ENCODE measurements at regions not wholly inside any gene's neighbourhood (a gene's known extent, or its start where the extent isn't known, plus 50 kb on each side); places are given as distances from the start of the nearest gene placed in this dataset.
A peak's percentile ranks its signal among the peaks of the same experiment; 100 is the strongest.

- Mint-ChIP-seq H3K4me3 (no peak overlapping the region), H3K9me3 (peaks cover 3% of the 10 kb centered on the region), H3K36me3 (ENCODE audit: low read depth) (no peaks in the 10 kb centered on the region), H3K27me3 (ENCODE audit: insufficient read depth) (peaks cover 2% of the 10 kb centered on the region), H3K4me1 (no peaks in the 10 kb centered on the region), H3K27ac (no peak overlapping the region)
- no peaks in the 10 kb centered on the region for H3K36me3 ChIP-seq (ENCODE audit: control insufficient read depth, insufficient read depth, low read length)
- H3K27me3 ChIP-seq (ENCODE audit: control insufficient read depth, insufficient read depth, low read length, poor library complexity, severe bottlenecking): no peaks in the 10 kb centered on the region
- no peaks in the 10 kb centered on the region for H3K4me1 ChIP-seq (ENCODE audit: control insufficient read depth, insufficient read depth, low read length)
- H3K9ac ChIP-seq (ENCODE audit: extremely low read depth, low read length, poor library complexity, severe bottlenecking): no peak overlapping the region
- 83 to 100% methylated on average over 1 of the region's 1 CpG for WGBS, 2 experiments (ENCODE audit: insufficient coverage in 1 of 2, insufficient read length in 1 of 2)
- DNase-seq: no peak
- no peak overlapping the region for H3K4me3 ChIP-seq (ENCODE audit: low read length)
- TF ChIP-seq CTCF (conservative IDR thresholded peaks at IDR 0.05): no peak
- no peak overlapping the region for H3K27ac ChIP-seq (ENCODE audit: low read depth, low read length)
- no peaks in the 10 kb centered on the region for H3K9me3 ChIP-seq (ENCODE audit: control insufficient read depth, low read length)
These were observed 52.2 kb downstream of the POLR1D start for GRCh38 chr13:27673911-27674310.

- no peaks in the 10 kb centered on the region for H3K36me3 Mint-ChIP-seq (ENCODE audit: low read depth)
- H3K4me1 Mint-ChIP-seq: no peaks in the 10 kb centered on the region
- no peaks in the 10 kb centered on the region for H3K36me3 ChIP-seq (ENCODE audit: control insufficient read depth, insufficient read depth, low read length)
- peaks cover 22% of the 10 kb centered on the region for H3K27me3 Mint-ChIP-seq (ENCODE audit: insufficient read depth)
- H3K4me3 Mint-ChIP-seq: no peak overlapping the region
- no peak overlapping the region for H3K9ac ChIP-seq (ENCODE audit: extremely low read depth, low read length, poor library complexity, severe bottlenecking)
- peak; percentile 50 for DNase-seq
- no peak overlapping the region for H3K4me3 ChIP-seq (ENCODE audit: low read length)
- H3K27me3 ChIP-seq (ENCODE audit: control insufficient read depth, insufficient read depth, low read length, poor library complexity, severe bottlenecking): peaks cover 22% of the 10 kb centered on the region
- no peaks in the 10 kb centered on the region for H3K9me3 ChIP-seq (ENCODE audit: control insufficient read depth, low read length)
- H3K27ac Mint-ChIP-seq: no peak overlapping the region
- no peak overlapping the region for H3K27ac ChIP-seq (ENCODE audit: low read depth, low read length)
- 76 to 94% methylated on average over 4 to 6 of the region's 6 CpGs for WGBS, 2 experiments (ENCODE audit: insufficient coverage in 1 of 2, insufficient read length in 1 of 2)
- no peak for TF ChIP-seq CTCF (conservative IDR thresholded peaks at IDR 0.05)
- no peaks in the 10 kb centered on the region for H3K4me1 ChIP-seq (ENCODE audit: control insufficient read depth, insufficient read depth, low read length)
- no peaks in the 10 kb centered on the region for H3K9me3 Mint-ChIP-seq
These were observed 56.8 kb downstream of the POLR1D start for GRCh38 chr13:27678306-27679040.

- Histone ChIP-seq H3K27me3 (ENCODE audit: control insufficient read depth, insufficient read depth, low read length, poor library complexity, severe bottlenecking) (peaks cover 26% of the 10 kb centered on the region), H3K27ac (ENCODE audit: low read depth, low read length) (no peak overlapping the region), H3K9ac (ENCODE audit: extremely low read depth, low read length, poor library complexity, severe bottlenecking) (no peak overlapping the region), H3K4me3 (ENCODE audit: low read length) (no peak overlapping the region), H3K9me3 (ENCODE audit: control insufficient read depth, low read length) (no peaks in the 10 kb centered on the region), H3K4me1 (ENCODE audit: control insufficient read depth, insufficient read depth, low read length) (no peaks in the 10 kb centered on the region), H3K36me3 (ENCODE audit: control insufficient read depth, insufficient read depth, low read length) (no peaks in the 10 kb centered on the region)
- H3K27ac Mint-ChIP-seq: no peak overlapping the region
- no peaks in the 10 kb centered on the region for H3K36me3 Mint-ChIP-seq (ENCODE audit: low read depth)
- no peak for DNase-seq
- 90 to 94% methylated on average over 1 of the region's 1 CpG for WGBS, 2 experiments (ENCODE audit: insufficient coverage in 1 of 2, insufficient read length in 1 of 2)
- H3K9me3 Mint-ChIP-seq: no peaks in the 10 kb centered on the region
- H3K4me1 Mint-ChIP-seq: no peaks in the 10 kb centered on the region
- H3K27me3 Mint-ChIP-seq (ENCODE audit: insufficient read depth): peaks cover 22% of the 10 kb centered on the region
- no peak for TF ChIP-seq CTCF (conservative IDR thresholded peaks at IDR 0.05)
- no peak overlapping the region for H3K4me3 Mint-ChIP-seq
These were observed 57.7 kb downstream of the POLR1D start for GRCh38 chr13:27679396-27679795.
